GM12872 (cell line): ENCODE measurements at regions not wholly inside any gene's neighbourhood (a gene's known extent, or its start where the extent isn't known, plus 50 kb on each side); places are given as distances from the start of the nearest gene placed in this dataset.

ENCODE experiments used
- CTCF ChIP-seq: IDR thresholded peaks from 3 replicates; pipeline ENCODE4 v1.5.1; 2011; ENCODE audit warnings: low read depth, mild to moderate bottlenecking, low read length, moderate library complexity; ENCODE audit not compliant: insufficient read depth

DNA sequence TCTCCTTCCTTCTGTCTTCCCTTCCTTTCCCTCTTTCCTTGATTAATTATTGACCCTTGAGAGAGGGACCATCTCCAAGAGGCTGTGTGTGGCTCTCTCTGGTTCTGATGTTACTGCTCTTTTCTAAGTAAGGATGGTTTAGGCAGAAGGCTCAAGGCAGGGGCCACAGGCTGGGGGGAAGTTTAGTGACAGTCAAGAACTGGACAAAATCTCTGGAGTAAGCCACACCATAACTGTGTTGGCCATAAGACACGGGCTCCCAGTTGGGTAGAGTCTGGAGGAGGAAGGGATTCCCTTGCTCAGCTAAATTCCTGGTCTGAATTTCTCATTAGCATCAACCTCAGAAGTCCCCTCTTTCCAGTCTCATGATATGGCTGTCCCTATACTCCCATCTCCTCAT, 74.7 kb downstream of the BUD13 start:
- TF ChIP-seq CTCF, result no peak

- no peak for TF ChIP-seq CTCF
Measured at GRCh38 chr11:116697639-116698038, 75.1 kb downstream of the BUD13 start.

DNA sequence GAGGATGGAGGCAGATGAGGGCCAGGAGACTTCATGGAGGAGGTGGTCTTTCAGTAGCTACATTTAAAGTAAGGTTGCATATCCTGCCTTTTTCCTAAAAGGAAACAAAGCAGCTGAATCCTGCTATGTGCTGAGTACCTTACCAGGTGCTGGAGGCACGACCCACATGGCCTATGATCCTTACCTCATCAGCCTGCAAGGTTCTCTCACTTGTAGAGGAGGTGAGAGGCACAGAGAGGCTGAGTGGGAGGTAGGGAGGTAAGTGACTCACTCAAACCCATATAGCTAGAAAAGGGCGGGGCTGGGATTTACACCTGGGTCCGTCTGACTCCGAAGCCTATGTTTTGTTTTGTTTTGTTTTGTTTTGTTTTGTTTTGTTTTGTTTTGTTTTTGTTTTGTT, 75.8 kb downstream of the BUD13 start:
- TF ChIP-seq CTCF, result no peak

GRCh38 chr11:116696381-116696941, 76.3 kb downstream of the BUD13 start:
- TF ChIP-seq CTCF, result no peak

GRCh38 chr11:116695657-116696254, 77.0 kb downstream of the BUD13 start:
- TF ChIP-seq CTCF, result no peak

DNA sequence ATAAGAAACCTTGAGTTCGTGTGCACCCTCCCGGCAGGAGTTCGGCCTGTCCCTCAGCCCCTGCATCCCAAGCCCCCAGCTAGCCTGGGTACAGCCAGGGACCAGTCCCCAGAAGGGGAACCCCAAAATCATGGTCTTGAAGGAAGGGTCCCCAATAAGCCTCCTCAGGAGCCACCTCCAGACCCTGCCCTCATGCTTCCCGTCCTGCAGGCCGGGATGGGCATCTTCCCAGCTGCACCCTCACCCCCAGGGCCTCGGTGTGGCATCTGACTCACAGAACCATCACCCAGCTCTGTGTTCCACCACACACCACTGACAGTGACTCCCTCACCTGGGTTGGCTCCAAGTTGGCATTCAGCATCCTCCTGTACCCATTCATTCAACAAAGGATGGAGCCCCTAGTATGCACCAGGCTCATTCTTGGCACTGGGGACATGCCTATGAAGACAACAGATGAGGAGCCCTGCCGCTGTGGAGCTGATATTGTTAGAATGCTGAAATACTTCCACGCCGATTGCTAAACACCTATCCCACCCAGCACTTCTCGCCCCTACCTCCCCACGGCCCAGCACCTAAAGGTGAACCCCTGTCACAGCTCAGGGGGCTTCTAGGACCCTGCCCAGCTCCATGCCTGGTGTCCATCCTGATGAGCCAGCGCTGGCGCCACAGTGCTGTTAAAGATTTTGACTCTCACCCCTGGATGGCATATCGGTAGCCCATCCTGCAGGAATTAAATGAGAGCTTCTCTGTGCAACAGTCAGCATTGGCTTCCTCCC, 77.8 kb downstream of the BUD13 start:
- no peak for TF ChIP-seq CTCF

GRCh38 chr11:116694349-116694725, 78.5 kb downstream of the BUD13 start:
- TF ChIP-seq CTCF, result no peak
